Body of pancreas (tissue), 4 donors: ENCODE measurements at regions not wholly inside any gene's neighbourhood (a gene's known extent, or its start where the extent isn't known, plus 50 kb on each side); places are given as distances from the start of the nearest gene placed in this dataset.

Experiments
- CTCF ChIP-seq, 7 experiments: fragments of 450-650 bp in 4 of 7; fragments of 200-600 bp in 3 of 7; sonication (generic) in 3 of 7; IDR thresholded peaks; one replicate each; pipeline ENCODE4 v1.5.1; 2016 to 2019; ENCODE audit warnings: antibody characterized with exemption in 7 of 7
- POLR2A ChIP-seq, 3 donors: fragments of 450-650 bp; IDR thresholded peaks; one replicate each; pipeline ENCODE4 v1.6.1; 2016; ENCODE audit warnings: antibody characterized with exemption in 3 of 3, mild to moderate bottlenecking in 2 of 3

GRCh38 chr5:117235786-117236185, 661.2 kb upstream of the SEMA6A start:
- TF ChIP-seq CTCF (IDR thresholded peaks at IDR 0.05) (no peak), POLR2A (IDR thresholded peaks at IDR 0.05) (no peak)
